Stimulated activated naive CD4-positive, alpha-beta T cell (primary cell): ENCODE measurements at regions not wholly inside any gene's neighbourhood (a gene's known extent, or its start where the extent isn't known, plus 50 kb on each side); places are given as distances from the start of the nearest gene placed in this dataset.
"Not testable (repeated sequence)": the region's sequence is repeated elsewhere in the genome, so short reads cannot be mapped to it uniquely, and the experiment has no call there.

Experiments
- DNase-seq, 6 experiments: peaks; one replicate each; lab custom pipeline; 2025; lab: John Stamatoyannopoulos, UW

- no peak for DNase-seq
Observed at GRCh38 chr6:85966828-85967227, 324.1 kb upstream of the SYNCRIP start.

- DNase-seq = no peak
Observed at GRCh38 chr6:85961746-85962145, 319.1 kb upstream of the SYNCRIP start.

GRCh38 chr6:85961125-85961524, 318.4 kb upstream of the SYNCRIP start:
- DNase-seq = no peak

GRCh38 chr6:85948481-85948880, 305.8 kb upstream of the SYNCRIP start:
- no peak for DNase-seq

GRCh38 chr6:85945459-85946185, 302.9 kb upstream of the SYNCRIP start:
- DNase-seq = no peak

- DNase-seq = no peak
Observed at GRCh38 chr6:85944776-85945175, 302.1 kb upstream of the SYNCRIP start.

GRCh38 chr6:85942844-85943243, 300.2 kb upstream of the SYNCRIP start:
- no peak for DNase-seq

GRCh38 chr6:85936916-85937315, 294.2 kb upstream of the SYNCRIP start:
- DNase-seq = no peak

- peak in 2 of 6 experiments; percentile 3 for DNase-seq
Observed at GRCh38 chr6:85923013-85923430, 280.3 kb upstream of the SYNCRIP start.

GRCh38 chr6:85920782-85921181, 278.1 kb upstream of the SYNCRIP start:
- DNase-seq = no peak

- DNase-seq = no peak
Observed at GRCh38 chr6:85917522-85917921, 274.8 kb upstream of the SYNCRIP start.

GRCh38 chr6:85913001-85913400, 270.3 kb upstream of the SYNCRIP start:
- no peak for DNase-seq

- DNase-seq = no peak
Observed at GRCh38 chr6:85912582-85912981, 269.9 kb upstream of the SYNCRIP start.

GRCh38 chr6:85911067-85911466, 268.4 kb upstream of the SYNCRIP start:
- no peak for DNase-seq

GRCh38 chr6:85908120-85908519, 265.4 kb upstream of the SYNCRIP start:
- not testable (repeated sequence) for DNase-seq

GRCh38 chr6:85892346-85892745, 249.7 kb upstream of the SYNCRIP start:
- no peak for DNase-seq

GRCh38 chr6:85887461-85887860, 244.8 kb upstream of the SYNCRIP start:
- DNase-seq = no peak

GRCh38 chr6:85868685-85869084, 226.0 kb upstream of the SYNCRIP start:
- no peak for DNase-seq

- DNase-seq = no peak
Observed at GRCh38 chr6:85867595-85867994, 224.9 kb upstream of the SYNCRIP start.

- no peak for DNase-seq
Observed at GRCh38 chr6:85866758-85867401, 224.2 kb upstream of the SYNCRIP start.

GRCh38 chr6:85866370-85866730, 223.7 kb upstream of the SYNCRIP start:
- DNase-seq = no peak

- DNase-seq = no peak
Observed at GRCh38 chr6:85865420-85866369, 223.0 kb upstream of the SYNCRIP start.
